NCI-H1930 (cell line): ENCODE measurements at regions not wholly inside any gene's neighbourhood (a gene's known extent, or its start where the extent isn't known, plus 50 kb on each side); places are given as distances from the start of the nearest gene placed in this dataset.
A peak's percentile ranks its signal among the peaks of the same experiment; 100 is the strongest.

Experiments
- DNase-seq, 2 experiments: peaks; one replicate each; lab custom pipeline; 2025; lab: John Stamatoyannopoulos, UW

- no peak for DNase-seq
These were observed 200.0 kb upstream of the S1PR3 start for GRCh38 chr9:88791105-88791805.

GRCh38 chr9:88792502-88792901 lies 198.8 kb upstream of the S1PR3 start:
- DNase-seq: no peak

- no peak for DNase-seq
These were observed 197.2 kb upstream of the S1PR3 start for GRCh38 chr9:88794100-88794499.

GRCh38 chr9:88796947-88797346 lies 194.3 kb upstream of the S1PR3 start:
- DNase-seq: no peak

GRCh38 chr9:88798476-88798875 lies 192.8 kb upstream of the S1PR3 start:
- no peak for DNase-seq

- no peak for DNase-seq
These were observed 191.5 kb upstream of the S1PR3 start for GRCh38 chr9:88799541-88800328.

GRCh38 chr9:88800329-88800682 lies 191.0 kb upstream of the S1PR3 start:
- DNase-seq: no peak

- peak in 1 of 2 experiments; percentile 13 for DNase-seq
These were observed 190.0 kb upstream of the S1PR3 start for GRCh38 chr9:88801214-88801796.

- no peak for DNase-seq
These were observed 188.7 kb upstream of the S1PR3 start for GRCh38 chr9:88802533-88802932.

GRCh38 chr9:88803546-88804253 lies 187.6 kb upstream of the S1PR3 start:
- no peak for DNase-seq

GRCh38 chr9:88804254-88804596 lies 187.0 kb upstream of the S1PR3 start:
- no peak for DNase-seq

GRCh38 chr9:88805217-88805943 lies 185.9 kb upstream of the S1PR3 start:
- DNase-seq: no peak

GRCh38 chr9:88807426-88807825 lies 183.8 kb upstream of the S1PR3 start:
- DNase-seq: no peak

GRCh38 chr9:88808019-88808656 lies 183.1 kb upstream of the S1PR3 start:
- no peak for DNase-seq

- no peak for DNase-seq
These were observed 182.4 kb upstream of the S1PR3 start for GRCh38 chr9:88808761-88809354.

- no peak for DNase-seq
These were observed 181.7 kb upstream of the S1PR3 start for GRCh38 chr9:88809355-88810161.

GRCh38 chr9:88810826-88811225 lies 180.4 kb upstream of the S1PR3 start:
- DNase-seq: no peak

- DNase-seq: no peak
These were observed 179.8 kb upstream of the S1PR3 start for GRCh38 chr9:88811511-88811910.

- no peak for DNase-seq
These were observed 178.2 kb upstream of the S1PR3 start for GRCh38 chr9:88812938-88813637.
